BJ (cell line): ENCODE measurements at regions not wholly inside any gene's neighbourhood (a gene's known extent, or its start where the extent isn't known, plus 50 kb on each side); places are given as distances from the start of the nearest gene placed in this dataset.

Source experiments
- CTCF ChIA-PET: fragments of 350-600 bp; formaldehyde crosslinking; extraction: SDS; loops from one replicate; lab custom pipeline; 2021; ENCODE audit warnings: antibody characterized with exemption, inconsistent platforms; lab: Yijun Ruan, JAX
- POLR2A ChIA-PET: fragments of 300-600 bp; sonication (Branson Sonifier 250); formaldehyde crosslinking; extraction: SDS; loops from one replicate; lab custom pipeline; 2021; ENCODE audit warnings: antibody characterized with exemption; lab: Charles Lee
- DNase-seq: peaks from one replicate; pipeline ENCODE4 v3.0.0-alpha.2; 2011; ENCODE audit warnings: low read depth
- H3K27me3 ChIP-seq: 2 replicates; pipeline ENCODE4 v1.6.0; 2011; ENCODE audit warnings: low read length; ENCODE audit not compliant: control insufficient read depth, insufficient read depth
- H3K36me3 ChIP-seq: 2 replicates; pipeline ENCODE4 v1.5.1; 2011; ENCODE audit warnings: low read length; ENCODE audit not compliant: control insufficient read depth, insufficient read depth
- H3K4me3 ChIP-seq: 2 replicates; pipeline ENCODE4 v1.5.1; 2011; ENCODE audit warnings: low read depth, mild to moderate bottlenecking, control low read depth, low read length
- TF ChIP-seq, protein P1 (sequence below): IDR thresholded peaks from 2 replicates; pipeline ENCODE4 v1.5.1; 2011; ENCODE audit warnings: low read depth, mild to moderate bottlenecking, control low read depth, inconsistent platforms, low read length, moderate library complexity; ENCODE audit not compliant: insufficient read depth

DNA sequence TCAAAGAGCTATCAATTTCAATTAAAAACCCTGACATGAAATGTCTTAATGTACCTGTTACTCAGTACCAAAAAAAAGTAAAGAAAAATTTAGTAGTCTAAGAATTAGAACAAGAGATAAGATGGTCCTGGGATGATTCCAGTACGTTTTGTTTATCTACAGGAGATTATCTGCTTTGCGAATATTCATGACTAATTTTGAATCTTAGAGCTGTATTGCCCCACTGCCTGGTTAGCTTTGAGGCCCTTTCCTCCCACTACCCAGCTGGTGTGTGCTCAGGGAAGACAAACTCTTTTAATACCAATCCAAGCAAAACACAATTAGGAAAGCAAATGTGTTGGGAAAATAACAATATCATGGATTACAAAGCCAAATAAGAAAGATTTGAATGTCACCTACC lies 263.5 kb downstream of the FOXG1 start:
- no peaks in the 10 kb centered on the region for H3K36me3 ChIP-seq
- no peak for DNase-seq
- POLR2A ChIA-PET, result no interaction called here
- CTCF ChIA-PET, result no interaction called here
- no peak overlapping the region for H3K4me3 ChIP-seq
- TF ChIP-seq, protein P1, sequence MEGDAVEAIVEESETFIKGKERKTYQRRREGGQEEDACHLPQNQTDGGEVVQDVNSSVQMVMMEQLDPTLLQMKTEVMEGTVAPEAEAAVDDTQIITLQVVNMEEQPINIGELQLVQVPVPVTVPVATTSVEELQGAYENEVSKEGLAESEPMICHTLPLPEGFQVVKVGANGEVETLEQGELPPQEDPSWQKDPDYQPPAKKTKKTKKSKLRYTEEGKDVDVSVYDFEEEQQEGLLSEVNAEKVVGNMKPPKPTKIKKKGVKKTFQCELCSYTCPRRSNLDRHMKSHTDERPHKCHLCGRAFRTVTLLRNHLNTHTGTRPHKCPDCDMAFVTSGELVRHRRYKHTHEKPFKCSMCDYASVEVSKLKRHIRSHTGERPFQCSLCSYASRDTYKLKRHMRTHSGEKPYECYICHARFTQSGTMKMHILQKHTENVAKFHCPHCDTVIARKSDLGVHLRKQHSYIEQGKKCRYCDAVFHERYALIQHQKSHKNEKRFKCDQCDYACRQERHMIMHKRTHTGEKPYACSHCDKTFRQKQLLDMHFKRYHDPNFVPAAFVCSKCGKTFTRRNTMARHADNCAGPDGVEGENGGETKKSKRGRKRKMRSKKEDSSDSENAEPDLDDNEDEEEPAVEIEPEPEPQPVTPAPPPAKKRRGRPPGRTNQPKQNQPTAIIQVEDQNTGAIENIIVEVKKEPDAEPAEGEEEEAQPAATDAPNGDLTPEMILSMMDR, result no peak
- H3K27me3 ChIP-seq, result no peaks in the 10 kb centered on the region

DNA sequence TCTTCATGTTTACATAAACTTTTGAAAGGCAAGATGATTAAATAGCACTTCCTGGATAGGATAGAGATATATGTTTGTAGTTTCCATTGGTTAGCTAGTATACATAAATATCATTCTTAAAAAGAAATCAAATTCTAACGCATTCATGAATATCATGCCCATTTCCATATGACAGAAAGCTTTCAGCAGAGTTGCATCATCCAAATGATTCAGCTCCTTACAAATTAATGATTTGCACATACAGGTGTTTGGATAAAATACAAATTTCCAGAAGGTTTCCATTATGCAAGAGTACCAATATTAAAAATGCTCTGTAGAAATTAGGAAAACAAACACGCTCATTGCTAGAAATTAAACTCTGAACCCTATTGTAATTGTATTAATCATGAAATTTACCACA lies 264.4 kb downstream of the FOXG1 start:
- TF ChIP-seq, protein P1, result no peak
- ChIA-PET POLR2A (no interaction called here), CTCF (interaction anchor here (0.7 to 1.3 kb wide), 2 partner anchors 36 to 192 kb away, joined by 3 read pairs; no protein-coding TSS in a partner anchor)
- no peak overlapping the region for H3K4me3 ChIP-seq
- no peaks in the 10 kb centered on the region for H3K36me3 ChIP-seq
- no peak for DNase-seq
- no peaks in the 10 kb centered on the region for H3K27me3 ChIP-seq

DNA sequence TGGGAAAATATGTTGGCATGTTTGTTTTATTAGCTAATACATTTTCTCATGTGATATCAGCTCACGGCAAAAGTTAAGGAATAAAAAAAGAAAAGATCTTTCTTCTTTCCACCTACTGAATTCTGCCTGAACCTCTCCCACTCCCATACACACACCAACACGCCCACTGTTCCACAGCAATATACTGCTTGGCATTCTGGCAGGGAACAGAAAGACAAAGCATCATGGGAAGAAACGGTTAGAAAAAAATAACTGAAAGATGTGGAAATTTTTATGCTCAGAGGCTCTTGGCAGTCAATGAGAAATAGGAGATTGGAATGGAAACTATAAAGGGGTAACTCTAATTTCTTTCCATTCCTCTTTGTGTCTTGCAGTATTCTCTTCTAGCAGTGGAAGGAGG lies 268.5 kb downstream of the FOXG1 start:
- CTCF ChIA-PET, result interaction anchor here (0.8 to 1.0 kb wide), 2 partner anchors 20 to 198 kb away, joined by 3 to 4 read pairs; no protein-coding TSS in a partner anchor
- DNase-seq, result no peak
- TF ChIP-seq, protein P1, result no peak
- Histone ChIP-seq H3K36me3 (no peaks in the 10 kb centered on the region), H3K4me3 (no peak overlapping the region), H3K27me3 (no peaks in the 10 kb centered on the region)
- POLR2A ChIA-PET, result no interaction called here

DNA sequence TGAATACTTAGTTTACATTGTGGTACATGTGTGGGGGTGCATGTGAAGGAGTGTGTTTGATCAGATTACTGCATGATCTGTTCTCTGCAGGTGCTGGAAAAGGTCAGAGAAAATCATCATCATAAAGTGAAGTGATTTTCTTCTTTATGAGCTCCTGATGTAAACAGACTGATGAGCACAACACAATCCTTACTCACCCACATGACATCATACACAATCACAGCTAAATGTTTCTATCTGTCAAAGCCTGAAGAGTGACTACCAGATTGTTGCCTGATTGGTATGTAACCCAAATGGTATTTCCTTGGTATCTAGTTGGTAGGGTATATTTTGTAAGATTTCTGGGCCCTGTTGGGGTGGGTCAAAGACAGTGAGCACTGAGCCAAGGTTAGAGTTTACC lies 270.8 kb downstream of the FOXG1 start:
- no peaks in the 10 kb centered on the region for H3K27me3 ChIP-seq
- POLR2A ChIA-PET, result no interaction called here
- CTCF ChIA-PET, result interaction anchor here (0.6 to 2.1 kb wide), 3 partner anchors 10 to 283 kb away, joined by 3 to 8 read pairs (median 4); no protein-coding TSS in a partner anchor
- DNase-seq, result no peak
- no peaks in the 10 kb centered on the region for H3K36me3 ChIP-seq
- TF ChIP-seq, protein P1, result no peak
- no peak overlapping the region for H3K4me3 ChIP-seq

DNA sequence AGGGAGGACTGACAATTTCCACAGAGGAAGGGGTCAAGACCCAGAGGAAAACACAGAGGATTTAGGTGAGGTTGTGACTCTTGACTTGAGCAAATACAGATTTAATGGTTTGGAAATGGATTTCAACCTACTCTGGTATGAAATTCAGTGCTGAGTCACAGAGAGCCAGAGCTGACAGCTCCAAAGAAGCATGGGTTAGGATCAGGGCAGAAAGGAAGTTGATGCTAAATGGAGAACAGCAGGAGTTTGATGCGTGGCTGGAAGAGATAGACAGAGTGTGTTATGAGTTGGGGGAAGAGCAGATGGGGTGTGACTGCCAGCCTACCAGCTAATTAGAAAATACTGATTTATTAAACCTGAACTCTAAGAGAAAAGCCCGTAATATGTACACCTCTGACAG lies 272.6 kb downstream of the FOXG1 start:
- H3K4me3 ChIP-seq, result no peak overlapping the region
- DNase-seq, result no peak
- CTCF ChIA-PET, result interaction anchor here (2.1 kb wide), 1 partner anchor 23 kb away, joined by 8 read pairs; no protein-coding TSS in a partner anchor

More for the DNA sequence above, 272.6 kb downstream of the FOXG1 start:
- TF ChIP-seq, protein P1, result no peak
- Histone ChIP-seq H3K27me3 (no peaks in the 10 kb centered on the region), H3K36me3 (no peaks in the 10 kb centered on the region)
- POLR2A ChIA-PET, result no interaction called here
